Omental fat pad (tissue), 3 donors: ENCODE measurements at regions not wholly inside any gene's neighbourhood (a gene's known extent, or its start where the extent isn't known, plus 50 kb on each side); places are given as distances from the start of the nearest gene placed in this dataset.
"Not testable (repeated sequence)": the region's sequence is repeated elsewhere in the genome, so short reads cannot be mapped to it uniquely, and the experiment has no call there.

Experiments
- ATAC-seq: fragments of 150-250 bp; one replicate; pipeline ENCODE4 v1.9.1; 2016; ENCODE audit warnings: mild to moderate bottlenecking, moderate library complexity; ENCODE audit not compliant: low FRiP score
- DNase-seq: peaks from one replicate; pipeline ENCODE4 v3.0.0-alpha.2; 2019; ENCODE audit warnings: low spot score
- TF ChIP-seq, protein P1 (sequence below), 3 donors: fragments of 450-650 bp; IDR thresholded peaks; one replicate each; pipeline ENCODE4 v1.5.1; 2016 to 2017; ENCODE audit warnings: antibody characterized with exemption in 3 of 3, mild to moderate bottlenecking in 3 of 3, moderate library complexity in 2 of 3

DNA sequence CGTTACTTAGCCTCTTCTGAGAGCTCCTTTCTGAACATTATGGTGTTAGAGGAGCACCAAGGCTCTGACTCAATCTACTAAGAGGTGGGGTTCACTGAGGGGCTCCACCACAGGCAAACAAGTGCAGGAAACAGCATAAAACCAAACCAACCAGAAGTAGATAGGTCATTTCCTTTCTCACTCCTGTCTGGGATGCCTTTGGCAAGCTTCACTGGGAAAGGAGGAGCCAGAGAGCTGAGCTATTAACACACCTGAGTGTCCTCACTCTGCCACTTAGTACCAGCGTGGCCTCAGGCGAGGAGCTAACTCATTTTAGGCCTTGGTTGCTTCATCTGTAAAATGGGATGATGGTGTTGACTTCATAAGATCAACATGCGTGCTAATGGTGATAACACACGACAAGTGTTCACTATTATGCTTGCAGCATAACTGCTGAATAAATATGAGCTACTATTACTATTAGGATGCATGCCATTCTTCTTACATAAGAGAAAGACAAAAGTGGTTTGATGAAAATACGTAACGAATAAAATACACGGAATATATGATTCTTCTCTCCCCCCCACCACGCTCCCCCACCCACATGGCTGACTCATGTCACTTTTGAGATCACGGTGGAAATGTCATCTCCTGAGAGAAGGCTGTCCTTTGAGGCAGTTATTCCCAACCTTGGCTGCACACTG lies 185.4 kb downstream of the BCAS1 start:
- TF ChIP-seq, protein P1, sequence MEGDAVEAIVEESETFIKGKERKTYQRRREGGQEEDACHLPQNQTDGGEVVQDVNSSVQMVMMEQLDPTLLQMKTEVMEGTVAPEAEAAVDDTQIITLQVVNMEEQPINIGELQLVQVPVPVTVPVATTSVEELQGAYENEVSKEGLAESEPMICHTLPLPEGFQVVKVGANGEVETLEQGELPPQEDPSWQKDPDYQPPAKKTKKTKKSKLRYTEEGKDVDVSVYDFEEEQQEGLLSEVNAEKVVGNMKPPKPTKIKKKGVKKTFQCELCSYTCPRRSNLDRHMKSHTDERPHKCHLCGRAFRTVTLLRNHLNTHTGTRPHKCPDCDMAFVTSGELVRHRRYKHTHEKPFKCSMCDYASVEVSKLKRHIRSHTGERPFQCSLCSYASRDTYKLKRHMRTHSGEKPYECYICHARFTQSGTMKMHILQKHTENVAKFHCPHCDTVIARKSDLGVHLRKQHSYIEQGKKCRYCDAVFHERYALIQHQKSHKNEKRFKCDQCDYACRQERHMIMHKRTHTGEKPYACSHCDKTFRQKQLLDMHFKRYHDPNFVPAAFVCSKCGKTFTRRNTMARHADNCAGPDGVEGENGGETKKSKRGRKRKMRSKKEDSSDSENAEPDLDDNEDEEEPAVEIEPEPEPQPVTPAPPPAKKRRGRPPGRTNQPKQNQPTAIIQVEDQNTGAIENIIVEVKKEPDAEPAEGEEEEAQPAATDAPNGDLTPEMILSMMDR (IDR thresholded peaks at IDR 0.05), result no peak
- DNase-seq, result no peak
- no peak for ATAC-seq

DNA sequence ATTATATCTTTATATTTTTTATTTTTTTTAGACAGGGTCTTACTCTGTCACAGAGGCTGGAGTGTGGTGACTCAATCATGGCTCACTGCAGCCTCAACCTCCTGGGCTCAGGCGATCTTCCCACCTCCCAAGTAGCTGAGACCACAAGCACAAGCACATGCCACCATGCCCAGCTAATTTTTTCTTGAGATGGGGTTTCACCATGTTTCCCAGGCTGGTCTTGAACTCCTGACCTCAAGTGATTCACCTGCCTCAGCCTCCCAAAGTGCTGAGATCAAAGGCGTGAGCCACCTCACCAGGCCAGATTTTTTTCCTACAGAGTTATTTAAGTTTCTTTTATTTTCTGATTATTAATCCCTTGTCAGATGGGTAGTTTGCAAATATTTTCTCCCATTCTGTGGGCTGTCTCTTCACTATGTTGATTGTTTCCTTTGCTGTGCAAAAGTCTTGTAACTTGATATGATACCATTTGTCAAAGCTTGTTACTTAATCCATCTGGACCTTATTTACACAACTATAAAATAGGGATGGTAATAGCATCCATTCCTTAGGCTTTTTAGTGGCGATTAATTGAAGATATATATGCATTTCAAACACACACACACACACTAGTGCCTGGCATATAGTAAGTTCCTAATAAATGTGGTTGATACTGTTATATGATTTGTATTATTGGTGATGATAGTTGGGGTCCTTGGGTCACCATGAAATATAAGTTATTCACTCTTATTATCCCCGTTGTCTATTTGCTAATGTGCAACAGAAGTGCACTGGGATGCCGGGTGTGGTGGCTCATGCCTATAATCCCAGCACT lies 187.1 kb downstream of the BCAS1 start:
- TF ChIP-seq, protein P1 (IDR thresholded peaks at IDR 0.05), result no peak

DNA sequence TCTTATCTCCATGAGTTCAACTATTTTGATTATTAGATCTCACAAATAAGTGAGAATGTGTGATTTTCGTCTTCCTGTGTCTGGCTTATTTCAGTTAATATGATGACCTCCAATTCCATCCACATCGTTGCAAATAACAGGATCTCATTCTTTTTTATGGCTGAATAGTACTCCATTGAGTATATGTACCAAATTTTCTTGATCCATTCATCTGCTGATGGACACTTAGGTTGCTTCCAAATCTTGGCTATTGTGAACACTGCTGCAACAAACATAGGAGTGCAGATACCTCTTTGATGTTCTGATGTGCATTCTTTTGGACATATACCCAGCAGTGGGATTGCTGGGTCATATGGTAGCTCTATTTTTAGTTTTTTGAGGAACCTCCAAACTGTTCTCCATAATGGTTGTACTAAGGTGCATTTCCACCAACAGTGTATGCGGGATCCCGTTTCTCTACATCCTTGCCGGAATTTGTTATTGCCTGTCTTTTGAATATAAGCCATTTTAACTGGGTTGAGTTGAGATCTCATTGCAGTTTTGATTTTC lies 187.9 kb downstream of the BCAS1 start:
- not testable (repeated sequence) for ATAC-seq, DNase-seq

More for the DNA sequence above, 187.1 kb downstream of the BCAS1 start:
- no peak for ATAC-seq
- DNase-seq, result no peak

DNA sequence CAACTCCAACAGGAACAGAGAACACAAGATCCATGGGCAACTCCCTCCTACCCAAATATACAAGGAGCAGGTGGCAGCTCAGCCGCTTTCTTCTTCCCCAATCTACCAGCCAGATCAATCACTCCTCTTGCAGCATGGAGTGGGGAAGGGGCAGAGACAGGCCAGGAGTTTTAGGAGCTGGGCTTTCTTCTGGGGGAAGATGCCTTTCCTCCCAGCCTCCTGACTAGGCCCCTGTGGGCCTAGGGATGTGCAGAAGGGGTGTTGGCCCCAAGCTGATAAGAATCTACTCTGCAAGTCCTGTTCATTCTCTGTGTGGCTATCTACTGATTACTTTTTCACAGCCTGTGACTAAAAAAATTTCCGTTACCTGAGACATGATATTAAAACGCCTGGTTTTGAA lies 189.0 kb downstream of the BCAS1 start:
- TF ChIP-seq, protein P1 (IDR thresholded peaks at IDR 0.05), result no peak
- DNase-seq (no peak), ATAC-seq (no peak)

DNA sequence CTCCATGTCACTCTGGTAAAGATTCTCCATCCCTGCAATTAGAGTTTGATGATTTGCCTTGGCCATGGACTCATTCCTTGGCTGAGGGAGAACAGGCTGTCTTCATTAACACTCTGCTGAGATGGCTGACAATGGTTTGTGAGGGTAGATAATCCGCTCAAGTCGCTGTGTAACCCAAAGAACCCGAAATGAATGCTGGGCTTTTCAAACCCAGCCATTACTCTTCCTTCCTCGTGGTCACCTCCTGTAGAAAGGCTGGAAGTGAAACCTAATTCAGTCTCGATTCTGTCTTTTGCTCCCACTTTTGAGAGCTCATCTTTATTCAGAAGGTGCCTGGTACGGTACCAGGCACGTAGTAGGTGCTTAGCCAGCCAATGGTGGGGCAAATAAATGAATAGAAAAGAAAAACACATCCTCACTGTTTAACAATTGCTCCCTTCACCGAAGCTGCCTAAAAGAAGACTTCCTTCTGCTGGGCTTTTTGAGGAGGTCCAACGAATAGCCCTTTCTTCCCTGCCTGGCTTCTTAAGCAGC lies 190.2 kb downstream of the BCAS1 start:
- ATAC-seq (no peak), DNase-seq (no peak)
- TF ChIP-seq, protein P1 (IDR thresholded peaks at IDR 0.05), result no peak

DNA sequence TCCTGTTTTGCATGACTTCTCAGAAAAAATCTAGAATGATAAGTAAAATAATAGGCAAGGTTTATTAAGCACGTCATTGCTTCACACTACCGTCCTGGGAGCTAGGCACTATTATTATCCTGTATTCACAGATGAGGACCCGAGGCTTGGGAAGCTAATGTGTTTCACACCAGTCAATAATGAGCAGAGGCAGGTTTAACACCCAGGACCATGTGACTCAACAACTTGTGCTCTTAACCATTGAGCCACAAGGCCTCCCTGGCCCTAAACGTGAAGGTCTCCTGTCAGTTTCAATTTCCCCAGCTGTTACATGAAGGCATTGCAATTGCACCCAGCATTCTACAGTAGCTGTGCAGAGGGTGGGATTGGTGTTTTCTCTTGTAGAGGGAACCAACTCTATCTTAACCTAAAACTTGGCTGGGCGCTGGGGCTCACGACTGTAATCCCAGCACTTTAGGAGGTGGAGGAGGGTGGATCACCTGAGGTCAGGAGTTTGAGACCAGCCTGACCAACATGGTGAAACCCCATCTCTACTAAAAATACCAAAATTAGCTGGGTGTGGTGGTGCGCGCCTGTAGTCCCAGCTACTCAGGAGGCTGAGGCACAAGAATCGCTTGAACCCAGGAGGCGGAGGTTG lies 191.2 kb downstream of the BCAS1 start:
- TF ChIP-seq, protein P1 (IDR thresholded peaks at IDR 0.05), result no peak
- ATAC-seq (no peak), DNase-seq (no peak)
